ENCODE measurements at regions not wholly inside any gene's neighbourhood (a gene's known extent, or its start where the extent isn't known, plus 50 kb on each side); places are given as distances from the start of the nearest gene placed in this dataset.

- TF ChIP-seq EZH2phosphoT487 (IDR thresholded peaks at IDR 0.05; ENCODE audit: borderline replicate concordance) (no peak), CTCF (conservative IDR thresholded peaks at IDR 0.05; ENCODE audit: low read length) (no peak)
Measured at GRCh38 chr12:18849761-18850160, 111.8 kb downstream of the CAPZA3 start.

Measured in Loucy (cell line).